Mammary epithelial cell (primary cell): ENCODE measurements at regions not wholly inside any gene's neighbourhood (a gene's known extent, or its start where the extent isn't known, plus 50 kb on each side); places are given as distances from the start of the nearest gene placed in this dataset.

ENCODE experiments used
- CTCF ChIP-seq, 2 donors: IDR thresholded peaks in 1 of 2; conservative IDR thresholded peaks in 1 of 2; 2 replicates each; pipeline ENCODE4 v1.5.1; 2011 to 2012; ENCODE audit warnings: inconsistent platforms in 2 of 2, low read length in 2 of 2, mild to moderate bottlenecking in 2 of 2, control low read depth in 1 of 2, low read depth in 1 of 2; ENCODE audit not compliant: insufficient read depth in 1 of 2; ENCODE audit errors: extremely low read depth in 1 of 2
- EZH2 ChIP-seq: IDR thresholded peaks from 2 replicates; pipeline ENCODE4 v1.6.1; 2012; ENCODE audit warnings: low read length, inconsistent platforms, borderline replicate concordance

- TF ChIP-seq EZH2, result no peak
- TF ChIP-seq CTCF (conservative IDR thresholded peaks at IDR 0.05 in 1 of 2, IDR thresholded peaks at IDR 0.05 in 1 of 2; ENCODE audit: extremely low read depth in 1 of 2, insufficient read depth in 1 of 2, low read depth in 1 of 2, low read length in 2 of 2), result no peak
These were observed 59.1 kb upstream of the TCF20 start for GRCh38 chr22:42329504-42329903.
